Esophagus squamous epithelium (tissue), 5 donors: ENCODE measurements at regions not wholly inside any gene's neighbourhood (a gene's known extent, or its start where the extent isn't known, plus 50 kb on each side); places are given as distances from the start of the nearest gene placed in this dataset.

Experiments used
- DNase-seq: peaks from one replicate; lab custom pipeline; 2025; lab: John Stamatoyannopoulos, UW
- H3K27ac ChIP-seq, 4 donors: fragments of 200-600 bp; sonication (generic); one replicate each; pipeline ENCODE4 v1.5.1; 2016 to 2019; ENCODE audit warnings: mild to moderate bottlenecking in 1 of 4
- H3K27me3 ChIP-seq, 4 donors: fragments of 200-600 bp; sonication (generic); 1 replicate in 3 of 4; 2 replicates in 1 of 4; pipeline versions ENCODE4 v1.5.1 to v1.6.0; 2017 to 2021; ENCODE audit warnings: antibody characterized with exemption in 1 of 4
- H3K36me3 ChIP-seq, 3 donors: fragments of 200-600 bp; sonication (generic); one replicate each; pipeline ENCODE4 v1.5.1; 2016 to 2019
- H3K4me1 ChIP-seq, 3 donors: fragments of 200-600 bp; sonication (generic); one replicate each; pipeline ENCODE4 v1.5.1; 2017 to 2019
- H3K4me3 ChIP-seq, 4 donors: fragments of 200-600 bp; sonication (generic); 1 replicate in 3 of 4; 2 replicates in 1 of 4; pipeline ENCODE4 v1.5.1; 2016 to 2019; ENCODE audit warnings: mild to moderate bottlenecking in 2 of 4, moderate library complexity in 1 of 4
- H3K9me3 ChIP-seq, 3 donors: fragments of 200-600 bp; sonication (generic); one replicate each; pipeline ENCODE4 v1.5.1; 2016 to 2019
- POLR2A ChIP-seq, 4 donors: fragments of 450-650 bp; IDR thresholded peaks; one replicate each; pipeline ENCODE4 v1.6.1; 2017; ENCODE audit warnings: antibody characterized with exemption in 4 of 4, mild to moderate bottlenecking in 4 of 4, moderate library complexity in 3 of 4
- WGBS, 2 donors: methylation state at CpG; one replicate each; pipeline ENCODE4 v1.1.5; 2018; 5-methylcytosine and 5-hydroxymethylcytosine counted together
- intact Hi-C: fragments of 100-400 bp; cut with DNase I; formaldehyde crosslinking; loops from one replicate; pipeline ENCODE4 v1.15.0; 2022
- TF ChIP-seq, protein P1 (sequence below), 6 experiments: fragments of 450-650 bp in 4 of 6; fragments of 200-600 bp in 2 of 6; sonication (generic) in 2 of 6; IDR thresholded peaks; one replicate each; pipeline ENCODE4 v1.5.1; 2016 to 2019; ENCODE audit warnings: antibody characterized with exemption in 6 of 6, mild to moderate bottlenecking in 4 of 6, moderate library complexity in 4 of 6
- donor health status: DM: yes; HTN: yes; CAD: no.

DNA sequence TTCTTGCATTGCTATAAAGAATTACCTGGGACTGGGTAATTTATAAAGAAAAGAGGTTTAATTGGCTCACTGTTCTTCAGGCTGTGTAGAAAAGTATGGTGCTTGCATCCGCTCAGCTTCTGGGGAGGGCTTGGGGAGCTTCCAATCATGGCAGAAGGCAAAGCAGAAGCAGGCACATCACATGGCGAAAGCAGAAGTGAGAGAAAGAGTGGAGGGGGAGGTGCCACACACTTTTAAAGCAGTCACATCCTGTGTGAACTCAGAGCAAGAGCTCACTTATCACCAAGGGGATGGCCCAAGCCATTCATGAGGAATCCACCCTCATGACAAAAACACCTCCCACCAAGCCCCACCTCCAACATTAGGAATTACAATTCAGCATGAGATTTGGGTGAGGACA lies 303.5 kb downstream of the OTUD1 start:
- Histone ChIP-seq H3K36me3 (no peaks in the 10 kb centered on the region), H3K9me3 (no peaks in the 10 kb centered on the region), H3K4me1 (no peaks in the 10 kb centered on the region), H3K4me3 (no peak overlapping the region), H3K27ac (no peak overlapping the region), H3K27me3 (peaks cover 0 to 9% (median 0%) of the 10 kb centered on the region in 4 donors)
- 76 to 90% methylated on average over 2 of the region's 2 CpGs for WGBS, 2 donors
- intact Hi-C loops: no loop called here
- no peak for DNase-seq
- no peak for TF ChIP-seq POLR2A (IDR thresholded peaks at IDR 0.05)
- TF ChIP-seq, protein P1, sequence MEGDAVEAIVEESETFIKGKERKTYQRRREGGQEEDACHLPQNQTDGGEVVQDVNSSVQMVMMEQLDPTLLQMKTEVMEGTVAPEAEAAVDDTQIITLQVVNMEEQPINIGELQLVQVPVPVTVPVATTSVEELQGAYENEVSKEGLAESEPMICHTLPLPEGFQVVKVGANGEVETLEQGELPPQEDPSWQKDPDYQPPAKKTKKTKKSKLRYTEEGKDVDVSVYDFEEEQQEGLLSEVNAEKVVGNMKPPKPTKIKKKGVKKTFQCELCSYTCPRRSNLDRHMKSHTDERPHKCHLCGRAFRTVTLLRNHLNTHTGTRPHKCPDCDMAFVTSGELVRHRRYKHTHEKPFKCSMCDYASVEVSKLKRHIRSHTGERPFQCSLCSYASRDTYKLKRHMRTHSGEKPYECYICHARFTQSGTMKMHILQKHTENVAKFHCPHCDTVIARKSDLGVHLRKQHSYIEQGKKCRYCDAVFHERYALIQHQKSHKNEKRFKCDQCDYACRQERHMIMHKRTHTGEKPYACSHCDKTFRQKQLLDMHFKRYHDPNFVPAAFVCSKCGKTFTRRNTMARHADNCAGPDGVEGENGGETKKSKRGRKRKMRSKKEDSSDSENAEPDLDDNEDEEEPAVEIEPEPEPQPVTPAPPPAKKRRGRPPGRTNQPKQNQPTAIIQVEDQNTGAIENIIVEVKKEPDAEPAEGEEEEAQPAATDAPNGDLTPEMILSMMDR (IDR thresholded peaks at IDR 0.05): no peak

DNA sequence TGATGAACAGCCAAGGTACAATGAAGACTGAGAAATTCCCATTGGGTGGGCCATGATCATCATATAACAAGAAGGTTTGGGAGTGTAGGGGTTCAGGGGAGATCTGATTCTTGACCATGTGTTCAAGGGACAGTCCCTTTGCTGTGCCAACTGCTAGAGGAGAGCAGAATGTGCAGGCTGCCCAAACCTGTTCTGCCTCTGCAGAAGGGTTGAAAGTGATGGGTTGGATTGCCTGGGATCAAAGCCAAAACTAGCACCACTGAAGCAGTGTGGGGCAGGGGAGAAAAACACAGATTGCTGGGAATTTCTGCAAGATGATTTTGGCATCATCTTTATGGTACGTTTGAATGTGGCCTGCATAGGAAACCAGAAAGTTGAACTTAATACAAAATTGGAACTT lies 303.9 kb downstream of the OTUD1 start:
- Histone ChIP-seq H3K9me3 (no peaks in the 10 kb centered on the region), H3K4me1 (no peaks in the 10 kb centered on the region), H3K27ac (no peak overlapping the region), H3K36me3 (no peaks in the 10 kb centered on the region), H3K27me3 (peaks cover 0 to 9% (median 0%) of the 10 kb centered on the region in 4 donors), H3K4me3 (no peak overlapping the region)
- WGBS, 2 donors: 13 to 50% methylated on average over 1 of the region's 1 CpG
- intact Hi-C loops: no loop called here
- TF ChIP-seq, protein P1 (IDR thresholded peaks at IDR 0.05): no peak
- TF ChIP-seq POLR2A (IDR thresholded peaks at IDR 0.05): no peak
- DNase-seq: no peak

DNA sequence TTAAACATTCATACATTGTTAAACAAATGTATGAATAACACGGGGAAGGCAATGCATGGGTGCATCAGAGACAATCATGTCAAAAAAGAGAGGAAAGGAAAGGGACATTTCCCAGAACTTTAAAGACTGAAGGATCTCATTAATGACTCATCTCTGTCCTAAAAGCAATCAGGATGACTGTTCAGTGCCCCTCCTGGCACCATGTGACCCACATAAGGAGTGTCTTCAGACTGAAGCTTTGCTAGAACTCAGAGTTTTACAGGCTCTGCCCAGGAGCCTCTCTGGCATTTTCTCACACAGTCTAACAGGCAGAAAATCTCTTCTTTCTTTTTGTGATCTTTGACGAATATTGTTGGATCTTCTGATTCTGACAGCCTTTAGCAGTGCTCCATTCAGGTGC lies 315.3 kb downstream of the OTUD1 start:
- intact Hi-C loops: no loop called here
- Histone ChIP-seq H3K4me3 (no peak overlapping the region), H3K27me3 (peaks cover 0 to 25% (median 0%) of the 10 kb centered on the region in 4 donors), H3K9me3 (no peaks in the 10 kb centered on the region), H3K27ac (no peak overlapping the region), H3K4me1 (peaks cover 0 to 6% (median 3%) of the 10 kb centered on the region in 3 donors), H3K36me3 (no peaks in the 10 kb centered on the region)
- DNase-seq: no peak
- 22 to 34% methylated on average over 2 of the region's 2 CpGs for WGBS, 2 donors
- TF ChIP-seq, protein P1 (IDR thresholded peaks at IDR 0.05): no peak
- TF ChIP-seq POLR2A (IDR thresholded peaks at IDR 0.05): no peak

DNA sequence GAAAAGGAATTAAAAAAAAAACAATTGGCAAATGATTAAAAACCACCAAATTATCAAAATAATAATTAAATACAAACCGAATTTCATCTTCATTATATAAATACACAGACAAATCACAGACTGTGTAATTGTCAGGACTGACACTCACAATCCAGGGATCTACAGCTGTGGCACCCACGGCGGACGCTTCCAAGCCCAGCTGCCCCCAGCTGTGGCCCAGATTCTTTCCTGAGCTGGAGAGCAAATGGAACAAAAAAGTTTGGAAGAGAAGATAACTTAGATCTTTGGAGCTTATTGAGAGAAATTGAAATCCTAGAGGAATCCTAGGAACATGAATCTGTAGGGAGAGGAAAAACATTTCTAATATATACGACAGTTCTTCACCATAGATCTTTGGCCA lies 316.1 kb downstream of the OTUD1 start:
- TF ChIP-seq POLR2A (IDR thresholded peaks at IDR 0.05): no peak
- TF ChIP-seq, protein P1 (IDR thresholded peaks at IDR 0.05): no peak
- peaks cover 0 to 6% (median 3%) of the 10 kb centered on the region in 3 donors for H3K4me1 ChIP-seq
- 61 to 76% methylated on average over 5 of the region's 5 CpGs for WGBS, 2 donors
- intact Hi-C loops: no loop called here
- no peak for DNase-seq
- H3K9me3 ChIP-seq: no peaks in the 10 kb centered on the region
- H3K4me3 ChIP-seq: no peak overlapping the region
- no peak overlapping the region for H3K27ac ChIP-seq
- H3K36me3 ChIP-seq: no peaks in the 10 kb centered on the region
- peaks cover 0 to 20% (median 0%) of the 10 kb centered on the region in 4 donors for H3K27me3 ChIP-seq

DNA sequence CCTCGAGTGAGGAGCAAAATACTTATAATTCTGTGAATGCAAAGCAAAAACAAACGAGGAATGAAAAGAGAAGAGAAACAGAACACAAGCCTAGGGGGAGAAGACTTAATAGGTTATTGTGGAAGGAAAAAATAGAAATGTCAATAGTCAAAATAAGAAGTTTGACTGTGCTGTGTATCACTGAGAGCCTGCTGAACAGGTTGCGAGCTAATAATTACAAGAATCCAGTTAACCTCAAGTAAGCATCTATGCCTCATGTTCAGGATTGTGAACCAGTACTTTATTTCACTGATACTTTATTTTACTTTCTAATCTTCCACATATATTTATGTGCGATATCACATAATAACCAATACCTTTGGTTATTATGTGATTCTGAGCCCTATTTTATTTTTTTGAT lies 316.7 kb downstream of the OTUD1 start:
- no peak for DNase-seq
- 60 to 62% methylated on average over 4 of the region's 4 CpGs for WGBS, 2 donors

More for the DNA sequence above, 316.7 kb downstream of the OTUD1 start:
- peaks cover 0 to 6% (median 3%) of the 10 kb centered on the region in 3 donors for H3K4me1 ChIP-seq
- no peaks in the 10 kb centered on the region for H3K36me3 ChIP-seq
- H3K27me3 ChIP-seq: peaks cover 0 to 17% (median 0%) of the 10 kb centered on the region in 4 donors
- intact Hi-C loops: no loop called here
- TF ChIP-seq POLR2A (IDR thresholded peaks at IDR 0.05): no peak
- TF ChIP-seq, protein P1 (IDR thresholded peaks at IDR 0.05): no peak
- no peak overlapping the region for H3K27ac ChIP-seq
- H3K4me3 ChIP-seq: no peak overlapping the region
- no peaks in the 10 kb centered on the region for H3K9me3 ChIP-seq
